ENCODE measurements at regions not wholly inside any gene's neighbourhood (a gene's known extent, or its start where the extent isn't known, plus 50 kb on each side); places are given as distances from the start of the nearest gene placed in this dataset.
"Not testable (repeated sequence)": the region's sequence is repeated elsewhere in the genome, so short reads cannot be mapped to it uniquely, and the experiment has no call there.

DNA sequence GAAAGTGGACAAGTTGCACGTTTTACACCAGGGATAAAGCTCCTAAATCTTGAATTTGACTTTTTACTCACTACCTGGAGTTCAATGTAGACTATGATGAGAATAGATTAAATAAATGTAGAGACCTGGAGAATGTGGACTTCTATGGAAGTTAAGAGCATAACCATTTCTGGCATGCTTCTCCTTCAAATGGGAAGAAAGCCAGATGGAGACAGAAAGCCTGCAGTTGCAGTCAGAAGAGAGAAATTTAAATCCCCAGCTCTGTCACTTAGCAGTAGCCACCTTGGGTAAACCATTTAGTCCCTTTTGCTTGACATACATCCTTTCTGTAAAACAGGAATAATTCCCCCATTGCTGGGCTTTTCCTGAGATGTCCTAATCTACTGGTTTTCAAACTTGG lies 355.3 kb upstream of the AUTS2 start:
- DNase-seq, result no peak

DNA sequence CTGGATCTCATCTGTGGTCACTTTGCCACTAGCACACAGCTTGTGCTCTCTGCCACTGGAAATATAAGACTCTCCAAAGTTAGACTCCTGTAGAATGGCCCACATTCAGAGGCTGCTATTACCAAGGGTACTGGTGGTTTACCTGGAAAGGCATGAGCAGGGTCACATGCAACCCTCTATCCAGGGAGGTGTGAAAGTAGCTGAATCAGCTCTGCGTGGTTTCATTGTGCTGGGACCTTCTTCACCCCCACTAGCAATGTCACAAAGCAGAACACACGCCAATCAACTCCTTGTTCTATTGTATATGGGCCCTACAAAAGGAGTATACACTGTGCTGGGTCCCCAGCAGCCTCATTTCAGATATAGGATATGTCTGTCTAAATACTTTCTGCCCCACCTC lies 353.6 kb upstream of the AUTS2 start:
- no peak for DNase-seq

DNA sequence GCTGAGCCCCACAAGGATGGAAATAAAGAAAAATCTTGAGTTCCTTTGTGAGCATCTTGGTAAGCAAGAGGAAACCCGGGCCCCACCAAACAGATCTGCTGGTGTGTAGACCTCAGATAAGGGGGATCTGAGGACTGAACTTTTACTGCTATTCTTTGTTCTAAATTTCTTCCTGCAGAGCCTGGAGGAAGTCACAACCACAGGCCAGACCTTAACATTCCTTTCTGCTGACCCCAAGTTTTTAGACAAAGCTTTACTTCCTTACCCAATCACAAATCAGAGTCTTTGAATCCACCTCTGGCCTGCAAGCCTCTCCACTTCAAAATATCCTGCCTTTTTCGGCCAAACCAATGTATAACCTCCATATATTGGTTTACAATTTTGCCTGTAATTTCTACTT lies 352.6 kb upstream of the AUTS2 start:
- no peak for DNase-seq

DNA sequence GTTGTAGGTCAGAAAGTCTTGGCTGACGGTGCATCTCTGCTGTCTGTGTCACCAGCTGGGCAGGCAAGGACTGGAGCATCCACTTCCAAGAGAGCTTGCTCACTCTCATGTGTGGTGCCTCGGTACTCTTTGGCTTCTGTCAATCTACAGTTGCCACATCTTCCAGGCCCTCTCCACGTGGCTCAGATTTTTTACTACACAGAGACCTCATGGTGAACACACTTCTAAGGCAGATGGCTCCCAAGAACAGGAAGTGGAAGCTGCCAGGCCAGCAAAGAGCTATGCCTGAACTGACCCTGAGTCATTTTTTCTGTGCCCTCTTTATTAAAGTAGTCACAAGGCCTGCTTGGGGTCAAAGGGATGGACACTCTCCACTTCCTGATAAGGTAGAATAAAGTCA lies 351.5 kb upstream of the AUTS2 start:
- DNase-seq, result no peak

DNA sequence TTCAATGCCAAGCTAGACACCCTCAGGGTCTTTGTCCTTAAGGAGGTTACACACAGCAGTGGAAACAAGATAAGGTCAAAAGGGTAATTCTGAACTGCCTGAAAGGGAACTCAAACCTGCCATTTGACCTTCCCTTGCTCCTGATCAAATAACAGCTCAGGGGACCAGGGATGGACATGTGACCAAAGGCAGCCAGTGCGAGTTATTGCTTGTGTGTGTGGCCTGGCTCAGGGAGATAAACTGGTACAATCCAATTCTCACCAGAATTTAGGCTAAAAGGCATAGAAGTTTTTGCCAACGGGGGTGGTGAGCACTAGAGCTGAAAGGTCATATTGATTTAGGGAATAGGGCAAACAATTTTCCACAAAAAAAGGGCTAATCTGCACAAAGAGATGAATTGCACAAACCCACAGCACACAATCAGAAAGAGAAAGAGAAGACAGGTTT lies 349.9 kb upstream of the AUTS2 start:
- not testable (repeated sequence) for DNase-seq

DNA sequence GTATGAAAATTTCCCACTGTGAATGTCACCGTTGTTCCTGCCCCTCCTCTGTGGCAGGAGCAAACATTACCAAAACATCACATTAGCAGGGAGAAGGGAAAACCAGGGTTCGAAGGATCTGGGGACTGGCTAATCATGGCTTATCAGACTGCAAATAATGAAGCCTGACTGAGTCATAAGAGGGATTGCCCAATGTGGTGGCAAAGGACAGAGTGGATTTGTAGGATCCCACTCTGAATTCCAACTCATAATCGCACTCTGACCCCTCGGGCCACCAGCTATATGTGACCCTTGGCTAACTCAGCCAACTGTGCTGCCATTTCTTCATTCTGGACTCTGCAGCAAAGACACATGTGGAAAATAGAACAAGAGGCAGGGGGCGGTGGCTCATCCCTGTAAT lies 347.3 kb upstream of the AUTS2 start:
- DNase-seq, result no peak

DNA sequence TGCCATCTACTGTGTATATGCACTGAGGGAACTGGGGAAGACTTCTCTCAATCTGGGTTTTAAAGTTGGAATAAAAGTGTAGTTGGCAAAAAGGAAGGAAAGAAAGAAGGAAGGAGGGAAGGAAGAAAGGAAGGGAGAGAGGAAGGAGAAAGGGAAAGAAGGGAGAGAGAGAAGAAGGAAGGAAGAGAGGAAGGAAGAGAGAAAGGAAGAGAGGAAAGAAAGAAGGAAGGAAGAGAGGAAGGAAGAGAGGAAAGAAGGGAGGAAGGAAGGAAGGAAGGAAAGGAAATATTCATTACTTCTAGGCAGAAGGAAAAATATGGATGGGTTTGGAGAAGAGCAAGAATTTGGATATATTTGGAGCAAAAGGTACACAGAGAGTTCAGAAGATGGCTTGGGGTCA lies 343.6 kb upstream of the AUTS2 start:
- DNase-seq, result no peak

DNA sequence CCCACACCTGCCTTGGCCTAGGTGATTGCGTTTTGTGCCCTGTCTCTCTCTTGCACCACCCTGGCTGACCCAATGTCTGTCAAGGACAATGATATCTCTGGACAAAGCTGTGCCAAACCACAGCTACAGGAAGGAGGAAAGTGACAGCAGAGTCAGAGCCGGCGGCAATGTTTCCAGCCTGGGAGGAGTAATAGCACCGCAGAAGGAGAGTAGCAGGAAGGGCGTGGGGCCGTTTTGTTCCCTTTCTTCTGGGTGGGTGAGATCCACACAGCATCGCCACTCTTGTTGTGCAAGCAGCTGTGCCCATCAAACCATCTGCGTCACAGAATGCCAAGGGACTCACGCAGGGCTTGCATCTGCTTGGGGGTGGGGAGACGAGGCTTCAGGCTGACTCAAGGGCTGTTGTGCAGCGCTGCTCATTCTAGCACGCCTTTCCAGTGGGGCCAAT lies 341.6 kb upstream of the AUTS2 start:
- DNase-seq, result no peak

DNA sequence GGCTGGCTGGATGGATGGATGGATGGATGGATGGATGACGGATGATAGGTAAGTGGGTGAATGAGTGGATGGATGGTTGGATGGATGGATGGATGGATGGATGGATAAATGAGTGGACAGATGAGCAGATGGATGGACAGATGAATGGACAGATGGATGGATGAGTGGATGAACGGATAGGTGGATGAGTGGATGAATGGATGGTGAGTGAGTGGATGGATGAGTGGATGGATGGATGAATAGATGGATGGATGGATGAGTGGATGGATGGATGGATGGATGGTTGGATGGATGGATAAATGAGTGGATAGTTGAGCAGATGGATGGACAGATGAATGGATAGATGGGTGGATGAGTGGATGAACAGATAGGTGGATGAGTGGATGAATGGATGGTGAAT lies 340.7 kb upstream of the AUTS2 start:
- no peak for DNase-seq

DNA sequence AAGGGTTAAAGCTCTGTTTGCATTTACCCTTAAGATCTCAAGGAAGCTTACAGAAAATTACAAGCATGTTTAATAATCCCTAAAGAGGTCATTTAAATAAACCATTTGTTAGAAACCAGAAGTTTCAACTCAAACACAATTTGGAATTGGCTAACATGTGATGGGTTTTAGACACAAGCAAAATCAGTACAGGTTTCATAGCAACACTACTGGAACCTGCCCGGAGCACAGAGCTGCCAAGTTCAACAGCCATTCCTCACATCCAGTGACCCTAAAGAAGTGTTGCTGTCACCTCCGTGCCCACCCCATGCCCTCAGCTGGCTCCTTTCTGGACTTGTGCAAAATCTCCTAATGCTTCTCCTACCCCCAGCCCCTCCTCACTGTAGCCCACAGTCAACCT lies 338.8 kb upstream of the AUTS2 start:
- DNase-seq, result no peak

DNA sequence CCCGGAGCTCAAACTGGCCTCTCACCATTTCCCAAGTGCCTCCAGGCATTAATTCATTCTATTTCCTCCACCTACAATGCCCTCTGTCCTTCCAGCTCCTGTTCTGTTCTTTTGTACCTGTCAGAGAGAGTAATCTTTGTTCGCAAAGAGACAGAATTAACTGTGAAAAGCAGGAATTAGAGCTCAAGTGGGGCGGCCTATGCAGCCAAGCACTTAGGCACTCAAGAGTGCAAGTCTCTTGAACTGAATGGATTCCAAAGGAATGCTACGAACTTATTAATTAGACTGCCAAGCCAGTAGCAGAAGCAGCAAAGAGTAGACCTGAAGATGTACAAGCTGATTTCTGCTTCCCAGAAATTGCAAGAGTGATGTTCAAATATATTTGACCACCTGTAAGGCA lies 338.3 kb upstream of the AUTS2 start:
- no peak for DNase-seq

DNA sequence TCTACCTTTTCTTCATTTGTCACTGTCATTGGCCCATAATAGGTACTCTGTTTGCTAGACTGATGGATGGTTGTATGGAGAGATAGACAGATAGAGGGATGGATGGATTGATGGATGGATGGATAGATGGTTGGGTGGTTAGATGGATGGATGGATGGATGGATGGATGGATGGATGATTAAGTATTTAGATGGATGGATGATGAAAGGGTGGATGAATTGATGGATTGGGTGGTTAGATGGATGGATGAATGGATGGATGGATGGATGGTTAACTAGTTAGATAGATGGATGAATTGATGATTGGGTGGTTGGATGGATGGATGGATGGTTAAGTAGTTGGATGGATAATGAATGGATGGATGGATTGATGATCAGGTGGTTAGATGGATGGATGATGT lies 334.7 kb upstream of the AUTS2 start:
- DNase-seq, result no peak

DNA sequence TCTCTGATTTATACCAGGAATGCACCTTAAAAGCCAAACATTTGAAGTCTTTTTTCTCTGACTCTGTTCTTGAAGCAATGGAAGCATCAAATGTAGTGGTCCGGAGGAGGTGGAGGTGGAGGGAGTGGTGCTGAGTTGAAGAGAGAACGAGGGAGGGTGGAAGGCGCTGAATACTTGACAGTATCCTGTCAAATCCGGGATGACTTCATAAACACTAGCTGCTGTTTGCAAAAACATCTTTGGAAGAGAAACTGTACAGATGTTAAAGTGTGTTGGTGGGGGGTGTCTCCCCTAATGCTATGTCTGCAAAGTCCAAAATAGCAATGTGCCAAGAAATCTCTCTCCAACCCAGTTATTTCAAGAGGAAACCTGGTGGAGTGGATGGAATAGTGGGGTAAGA lies 328.5 kb upstream of the AUTS2 start:
- DNase-seq, result no peak

DNA sequence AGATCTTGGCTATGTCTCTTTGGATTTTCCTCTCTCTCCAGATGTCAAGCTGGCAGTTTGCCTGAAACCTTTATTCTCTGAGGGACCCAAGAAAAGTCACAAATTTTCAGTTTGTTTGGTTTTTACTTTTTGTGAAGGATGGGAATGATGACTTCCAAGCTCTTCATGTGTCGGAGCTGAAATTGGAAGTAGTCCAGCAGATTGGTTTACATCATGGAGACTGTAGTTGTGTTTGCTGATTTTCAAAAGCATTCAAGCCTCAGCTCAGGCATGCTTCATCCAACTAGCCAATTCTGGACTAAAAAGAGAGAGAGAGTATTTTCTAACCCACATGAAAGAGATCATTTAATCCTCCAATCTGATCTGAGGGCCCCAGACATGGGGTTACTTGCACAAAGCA lies 326.2 kb upstream of the AUTS2 start:
- no peak for DNase-seq

DNA sequence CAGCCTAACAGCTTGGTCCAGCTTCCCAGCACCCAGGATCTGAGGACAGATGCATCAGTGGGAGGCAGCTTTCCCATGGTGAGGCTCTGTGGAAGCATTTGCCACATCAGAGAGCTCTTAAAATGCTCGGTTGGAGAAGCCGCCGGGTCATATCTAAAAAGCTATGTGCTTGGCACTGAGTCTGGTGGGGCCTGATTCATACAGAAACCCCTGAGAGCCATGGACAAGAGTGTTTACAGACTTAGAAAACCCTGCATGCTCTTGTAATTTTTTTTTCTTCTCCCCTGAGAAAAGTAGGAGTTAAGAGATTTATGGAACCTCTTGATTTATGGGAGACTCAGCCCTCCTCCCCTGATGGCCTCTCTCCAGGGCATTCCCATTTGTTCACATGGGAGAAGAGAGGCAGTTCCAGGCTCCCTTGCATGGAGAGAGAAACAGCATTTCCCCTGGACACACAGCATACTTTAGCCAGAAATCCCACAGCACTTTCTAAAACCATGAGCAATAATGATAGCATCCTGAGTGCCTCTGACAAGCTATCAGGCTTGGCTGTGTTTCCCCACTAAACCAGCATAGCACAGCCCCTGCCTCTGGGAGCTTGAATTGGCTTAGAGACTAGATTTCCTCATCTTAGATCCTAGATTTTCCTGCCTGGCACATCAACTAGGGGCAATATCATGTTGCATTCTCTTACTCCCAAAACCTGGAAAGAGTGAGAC lies 322.1 kb upstream of the AUTS2 start:
- no peak for DNase-seq

DNA sequence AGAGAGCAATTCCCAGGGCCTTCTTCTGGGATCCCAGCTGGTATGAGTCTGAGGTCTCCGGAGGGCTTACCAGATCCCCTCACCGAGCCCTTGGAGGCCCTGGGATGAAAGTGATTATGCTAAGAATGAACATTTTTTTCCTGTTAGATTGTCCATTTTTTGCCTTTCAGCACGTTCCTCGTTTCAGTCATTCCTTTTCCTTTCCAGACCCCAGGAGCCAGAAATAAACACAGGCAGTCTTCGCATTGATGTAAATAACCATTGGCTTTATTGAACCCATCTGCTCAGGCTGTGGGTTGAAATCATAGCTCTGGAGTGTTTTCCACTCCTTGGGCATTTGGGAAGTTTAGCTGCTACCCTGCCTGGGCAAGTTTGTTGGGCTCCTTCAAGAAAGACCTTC lies 320.9 kb upstream of the AUTS2 start:
- no peak for DNase-seq

DNA sequence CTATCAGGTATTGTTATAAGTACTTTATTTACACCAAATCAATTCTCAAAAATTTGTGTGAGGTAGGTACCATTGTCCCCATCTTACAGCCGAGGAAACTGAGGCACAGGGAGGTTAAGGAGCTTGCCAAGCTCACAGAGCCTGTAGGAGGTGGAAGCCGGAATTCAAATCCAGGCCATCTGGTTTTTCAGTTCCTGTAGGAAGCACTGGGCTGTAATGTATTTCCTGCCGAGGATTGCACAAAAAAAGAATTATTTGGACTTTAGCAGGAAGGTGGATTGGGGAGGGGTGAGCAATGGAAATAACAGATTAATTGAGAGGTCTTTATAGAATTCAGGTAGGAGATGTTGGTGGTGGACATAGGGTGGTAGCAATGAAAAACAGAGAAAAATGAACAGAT lies 315.3 kb upstream of the AUTS2 start:
- no peak for DNase-seq

DNA sequence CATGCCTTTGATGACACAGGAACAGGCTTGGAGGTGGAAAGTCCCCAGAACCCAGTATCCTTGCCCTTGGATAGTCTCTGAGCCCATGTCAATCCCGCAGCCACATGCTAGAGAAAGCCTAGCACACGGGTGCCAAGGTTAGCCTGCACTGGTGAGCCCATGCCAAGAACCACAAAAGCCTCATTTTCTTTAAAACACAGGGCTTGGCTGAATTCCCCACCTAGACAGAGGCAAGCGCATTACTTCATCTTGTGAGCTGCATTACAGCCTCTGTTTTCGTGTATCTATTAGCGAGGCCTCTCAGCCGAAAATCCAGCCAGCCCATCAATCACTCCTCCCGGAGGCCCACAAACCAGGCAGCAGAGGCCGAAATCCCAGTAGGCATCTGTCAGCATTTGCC lies 314.9 kb upstream of the AUTS2 start:
- no peak for DNase-seq

DNA sequence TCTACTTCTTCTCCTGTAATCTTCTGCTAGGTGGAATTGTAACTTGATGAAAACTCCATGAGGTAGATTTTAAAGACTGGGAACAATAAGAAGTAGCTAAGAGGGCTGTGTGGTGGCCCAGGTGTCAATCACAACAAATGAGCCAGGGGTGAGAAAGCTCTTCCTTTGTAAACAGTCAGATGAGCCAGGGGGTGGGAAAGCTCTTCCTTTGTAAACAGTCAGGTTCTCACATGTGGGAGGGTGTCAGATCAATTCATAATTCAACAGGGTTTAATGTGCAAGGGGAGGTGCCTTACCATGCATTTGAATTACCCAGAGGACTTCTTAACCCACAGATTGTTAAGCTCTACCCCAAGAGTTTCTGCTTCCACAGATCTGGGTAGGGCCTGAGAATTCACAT lies 312.4 kb upstream of the AUTS2 start:
- DNase-seq, result no peak

DNA sequence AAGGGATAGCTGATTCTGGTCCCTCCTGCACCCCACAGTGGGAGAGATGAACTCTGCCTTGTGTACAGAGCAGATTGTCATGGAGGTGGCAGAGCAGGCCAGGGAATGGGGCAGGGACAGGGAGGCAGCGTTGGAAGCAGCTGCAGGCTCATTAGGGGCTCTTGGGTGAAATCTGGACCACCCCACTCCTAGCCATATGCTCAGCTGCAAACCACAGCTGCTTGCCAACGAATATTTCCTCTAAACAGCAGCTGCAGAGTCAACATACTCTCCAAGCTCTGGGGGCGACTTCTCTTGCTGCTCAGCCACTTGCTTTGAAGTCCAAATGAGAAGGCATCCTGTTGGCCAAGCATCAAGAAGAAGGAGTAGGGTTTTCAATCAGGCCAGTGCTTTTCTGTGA lies 302.3 kb upstream of the AUTS2 start:
- DNase-seq, result no peak

DNA sequence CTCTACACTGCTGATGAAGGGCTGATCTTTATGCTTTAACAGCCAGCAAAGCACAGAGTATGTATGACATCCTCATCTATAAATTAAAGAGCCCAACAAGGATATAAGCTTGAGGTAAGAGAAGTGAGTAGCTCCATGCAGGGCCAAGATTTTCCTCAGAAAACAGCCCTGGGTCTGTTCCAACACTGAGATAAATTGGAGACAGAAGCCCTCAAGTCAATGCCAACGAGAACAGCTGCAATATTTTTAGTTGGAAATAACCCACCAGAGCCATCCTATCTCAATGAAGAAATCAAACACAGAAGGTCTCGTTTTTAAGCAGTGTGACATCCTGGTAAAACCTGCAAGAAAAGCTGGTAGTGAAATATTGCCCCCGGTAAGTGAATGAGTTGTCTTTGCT lies 297.0 kb upstream of the AUTS2 start:
- no peak for DNase-seq

DNA sequence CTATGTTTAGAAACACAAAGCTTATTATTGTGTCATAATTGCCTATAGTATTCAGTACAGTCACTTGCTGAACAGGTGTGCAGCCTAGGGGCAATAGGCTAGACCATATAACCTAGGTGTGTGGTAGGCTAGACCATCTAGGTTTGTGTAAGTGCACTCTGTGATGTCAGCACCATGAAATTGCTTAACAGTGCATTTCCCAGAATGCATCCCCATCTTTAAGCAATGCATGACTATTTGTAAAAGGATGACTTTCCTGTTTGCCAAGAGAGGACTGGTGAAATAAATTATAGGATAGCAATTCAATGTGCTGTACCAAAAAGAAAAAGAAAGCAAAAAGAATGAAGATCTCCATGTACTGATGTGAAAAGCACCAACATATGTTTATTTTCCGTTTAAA lies 288.7 kb upstream of the AUTS2 start:
- DNase-seq, result no peak

DNA sequence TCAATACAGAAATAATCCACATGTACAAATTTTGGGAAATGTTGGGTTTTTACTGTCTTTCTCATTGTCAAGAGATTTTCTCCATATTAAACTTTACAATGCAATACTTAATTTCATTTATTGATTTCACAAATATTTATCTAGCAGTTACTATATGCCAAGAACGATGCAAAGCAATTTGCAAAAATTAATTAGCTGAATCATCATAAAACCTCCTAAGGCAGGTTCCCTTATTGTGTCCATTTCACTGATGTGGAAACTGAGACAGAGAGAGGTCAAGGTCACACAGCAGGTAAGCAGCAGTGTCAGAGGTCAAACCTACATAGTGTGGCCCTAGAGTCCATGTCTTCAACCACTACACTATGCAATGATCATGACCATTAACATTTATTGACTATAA lies 286.8 kb upstream of the AUTS2 start:
- DNase-seq, result no peak

DNA sequence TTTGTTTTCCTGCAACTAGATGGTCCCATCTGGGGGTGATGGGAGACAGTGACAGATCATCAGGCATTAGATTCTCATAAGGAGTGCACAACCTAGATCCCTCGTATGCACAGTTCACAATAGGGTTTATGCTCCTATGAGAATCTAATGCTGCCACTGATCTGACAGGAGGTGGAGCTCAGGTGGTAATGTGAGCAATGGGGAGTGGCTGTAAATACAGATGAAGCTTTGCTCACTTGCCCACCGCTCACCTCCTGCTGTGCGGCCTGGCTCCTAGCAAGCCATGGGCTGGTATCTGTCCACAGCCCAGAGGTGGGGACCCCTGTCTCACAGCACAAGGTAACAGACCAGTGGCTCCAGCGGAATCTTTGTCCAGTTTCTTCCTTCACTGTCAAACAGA lies 284.4 kb upstream of the AUTS2 start:
- not testable (repeated sequence) for DNase-seq

DNA sequence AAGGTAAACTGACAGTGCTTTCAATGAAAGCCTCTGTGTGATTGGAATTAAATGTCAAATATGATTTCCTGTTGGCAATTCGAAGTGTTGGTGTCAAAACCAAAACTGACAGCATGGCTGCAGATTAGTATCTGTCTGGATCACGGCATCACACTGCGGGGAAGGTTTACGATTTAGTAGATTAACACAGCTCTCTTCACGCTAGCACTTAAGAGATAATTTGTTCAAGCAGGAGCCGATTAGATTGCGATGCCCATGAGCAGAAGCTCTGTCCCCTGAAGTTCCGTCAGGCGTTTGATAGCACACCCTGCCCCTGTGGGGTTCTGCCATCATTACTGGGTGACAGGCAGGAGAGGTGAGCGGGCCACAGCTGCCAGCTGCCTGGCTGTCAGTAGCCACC lies 279.5 kb upstream of the AUTS2 start:
- no peak for DNase-seq

DNA sequence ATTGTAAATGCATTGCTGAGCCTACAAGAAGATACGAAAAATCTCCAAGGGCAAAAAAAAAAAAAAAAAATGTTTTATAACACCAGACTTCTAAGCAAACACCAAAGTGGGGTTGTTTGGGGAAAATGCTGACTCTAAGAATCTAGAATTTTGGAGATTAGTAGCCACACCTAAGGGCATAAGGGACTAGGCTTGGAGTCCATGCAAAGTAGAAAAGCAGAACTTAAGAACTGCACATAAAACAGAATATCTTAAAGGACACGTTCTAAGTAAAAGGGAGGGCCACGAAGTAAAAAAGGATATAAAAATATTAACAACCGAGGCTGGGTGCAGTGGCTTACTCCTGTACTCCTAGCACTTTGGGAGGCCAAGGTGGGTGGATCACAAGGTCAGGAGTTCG lies 269.8 kb upstream of the AUTS2 start:
- no peak for DNase-seq
